CD8-positive, alpha-beta memory T cell (primary cell): ENCODE measurements at regions not wholly inside any gene's neighbourhood (a gene's known extent, or its start where the extent isn't known, plus 50 kb on each side); places are given as distances from the start of the nearest gene placed in this dataset.

ENCODE experiments used
- CTCF ChIA-PET: fragments of 350-600 bp; sonication (Branson Sonifier 250); formaldehyde crosslinking; loops from one replicate; lab custom pipeline; 2021; ENCODE audit warnings: antibody characterized with exemption; lab: Charles Lee
- POLR2A ChIA-PET: fragments of 350-600 bp; sonication (Branson Sonifier 250); formaldehyde crosslinking; loops from one replicate; lab custom pipeline; 2021; ENCODE audit warnings: antibody characterized with exemption; lab: Charles Lee
- DNase-seq, 5 donors: peaks; one replicate each; pipeline versions ENCODE4 v3.0.0 to v3.0.0-alpha.2; 2020 to 2022; ENCODE audit warnings: mixed read lengths in 1 of 5
- H3K27ac ChIP-seq: one replicate; pipeline ENCODE4 v1.7.0; 2013; ENCODE audit warnings: low read depth, mild to moderate bottlenecking, low read length, moderate library complexity
- H3K27me3 ChIP-seq: 2 replicates; pipeline ENCODE4 v1.7.0; 2013; ENCODE audit warnings: low read length, mild to moderate bottlenecking; ENCODE audit not compliant: insufficient read depth, poor library complexity, severe bottlenecking
- H3K36me3 ChIP-seq: 2 replicates; pipeline ENCODE4 v1.7.0; 2013; ENCODE audit warnings: mild to moderate bottlenecking, low read length, moderate library complexity; ENCODE audit not compliant: insufficient read depth
- H3K4me1 ChIP-seq: 2 replicates; pipeline ENCODE4 v1.7.0; 2013; ENCODE audit warnings: mild to moderate bottlenecking, low read length, moderate library complexity; ENCODE audit not compliant: insufficient read depth
- H3K4me3 ChIP-seq: 2 replicates; pipeline ENCODE4 v1.7.0; 2013; ENCODE audit warnings: mild to moderate bottlenecking, low read length
- H3K9me3 ChIP-seq: 2 replicates; pipeline ENCODE4 v1.7.0; 2013; ENCODE audit warnings: mild to moderate bottlenecking, low read length
- H3K27ac Mint-ChIP-seq, 8 donors: one replicate each; pipeline ENCODE4 v1.8.0; 2020 to 2021; ENCODE audit warnings: mixed read lengths in 8 of 8, mild to moderate bottlenecking in 6 of 8, inconsistent platforms in 3 of 8, moderate library complexity in 3 of 8
- H3K27me3 Mint-ChIP-seq, 2 donors: one replicate each; pipeline ENCODE4 v1.8.0; 2020 to 2021; ENCODE audit warnings: mixed read lengths in 2 of 2, mild to moderate bottlenecking in 1 of 2, moderate library complexity in 1 of 2
- H3K36me3 Mint-ChIP-seq, 3 donors: one replicate each; pipeline ENCODE4 v1.8.0; 2020 to 2021; ENCODE audit warnings: mixed read lengths in 3 of 3, inconsistent platforms in 1 of 3, mild to moderate bottlenecking in 1 of 3
- H3K4me1 Mint-ChIP-seq, 3 donors: one replicate each; pipeline ENCODE4 v1.8.0; 2020 to 2021; ENCODE audit warnings: mixed read lengths in 3 of 3, inconsistent platforms in 1 of 3, mild to moderate bottlenecking in 1 of 3
- H3K4me3 Mint-ChIP-seq, 7 donors: one replicate each; pipeline ENCODE4 v1.8.0; 2020 to 2021; ENCODE audit warnings: mixed read lengths in 7 of 7, mild to moderate bottlenecking in 6 of 7, moderate library complexity in 4 of 7, inconsistent platforms in 2 of 7
- H3K9me3 Mint-ChIP-seq, 5 donors: one replicate each; pipeline ENCODE4 v1.8.0; 2020 to 2022; ENCODE audit warnings: mixed read lengths in 5 of 5, mild to moderate bottlenecking in 3 of 5, moderate library complexity in 2 of 5, inconsistent platforms in 1 of 5

DNA sequence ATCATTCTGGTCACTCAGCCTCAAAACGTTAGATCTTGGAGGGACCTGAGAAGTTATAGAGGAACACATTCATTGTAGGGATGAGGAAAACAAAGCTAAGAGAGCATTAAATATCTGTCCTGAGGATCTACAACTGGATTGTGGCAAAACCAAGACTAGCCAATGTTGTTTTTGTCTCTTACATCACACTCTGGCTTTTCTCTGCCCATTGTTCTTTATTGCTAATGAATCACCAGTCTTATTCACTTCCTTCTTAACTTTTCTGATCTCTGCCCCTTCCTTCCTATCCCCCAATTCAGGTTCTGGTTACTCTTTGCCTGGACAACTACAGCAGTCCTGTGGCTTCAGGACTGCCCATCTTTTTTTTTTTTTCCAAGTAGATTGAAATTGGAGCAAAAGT lies 57.0 kb upstream of the PREP start:
- Histone ChIP-seq H3K9me3 (no peaks in the 10 kb centered on the region), H3K27ac (peak overlapping the region; percentile 62), H3K4me1 (peaks cover 22% of the 10 kb centered on the region), H3K4me3 (no peak overlapping the region), H3K27me3 (no peaks in the 10 kb centered on the region), H3K36me3 (no peaks in the 10 kb centered on the region)
- ChIA-PET CTCF (no interaction called here), POLR2A (interaction anchor here (0.6 kb wide), 1 partner anchor 19 kb away, joined by 6 read pairs; no protein-coding TSS in a partner anchor)
- peaks cover 0 to 11% of the 10 kb centered on the region in 2 donors for H3K27me3 Mint-ChIP-seq
- peak overlapping the region; percentile 87 to 98 (median 93) for H3K27ac Mint-ChIP-seq
- H3K9me3 Mint-ChIP-seq: peaks cover 0 to 2% (median 0%) of the 10 kb centered on the region in 5 donors
- no peak for DNase-seq
- H3K36me3 Mint-ChIP-seq: peaks cover 1 to 7% (median 2%) of the 10 kb centered on the region in 3 donors
- H3K4me1 Mint-ChIP-seq: peaks cover 62 to 75% (median 69%) of the 10 kb centered on the region in 3 donors
- H3K4me3 Mint-ChIP-seq: peak overlapping the region; percentile 17 to 92 (median 52)

DNA sequence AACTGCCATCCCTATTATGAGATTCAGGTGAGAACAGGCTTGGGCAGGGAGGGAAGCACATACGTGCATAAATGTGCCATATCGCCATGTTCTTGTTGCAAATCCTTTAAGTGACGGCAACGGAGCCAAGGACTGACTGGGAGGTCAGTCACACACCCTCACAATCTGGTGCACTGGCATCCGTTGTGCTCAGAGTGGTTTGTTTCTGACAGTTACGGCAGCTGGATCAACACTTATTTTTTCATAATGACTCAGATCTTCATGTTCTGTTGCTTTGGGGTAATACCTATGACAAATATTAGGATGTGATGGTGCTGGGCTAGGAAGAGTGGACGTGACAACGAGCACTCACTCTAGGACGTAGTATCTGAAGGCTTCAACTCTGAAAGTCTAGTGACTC lies 56.2 kb upstream of the PREP start:
- Histone ChIP-seq H3K27me3 (no peaks in the 10 kb centered on the region), H3K4me3 (no peak overlapping the region), H3K27ac (peak overlapping the region; percentile 62), H3K4me1 (peaks cover 22% of the 10 kb centered on the region), H3K9me3 (no peaks in the 10 kb centered on the region), H3K36me3 (no peaks in the 10 kb centered on the region)
- peaks cover 0 to 6% (median 3%) of the 10 kb centered on the region in 3 donors for H3K36me3 Mint-ChIP-seq
- peaks cover 0 to 3% of the 10 kb centered on the region in 2 donors for H3K27me3 Mint-ChIP-seq
- DNase-seq: peak in 4 of 5 donors; percentile 30 to 73 (median 54)
- peaks cover 70 to 83% (median 76%) of the 10 kb centered on the region in 3 donors for H3K4me1 Mint-ChIP-seq
- ChIA-PET POLR2A (no interaction called here), CTCF (interaction anchor here (1.0 to 1.8 kb wide), 3 partner anchors 10 to 39 kb away, joined by 3 to 5 read pairs (median 3); no protein-coding TSS in a partner anchor)
- H3K27ac Mint-ChIP-seq: peak overlapping the region; percentile 89 to 98 (median 93)
- no peaks in the 10 kb centered on the region for H3K9me3 Mint-ChIP-seq
- peak overlapping the region; percentile 66 to 92 (median 81) for H3K4me3 Mint-ChIP-seq

DNA sequence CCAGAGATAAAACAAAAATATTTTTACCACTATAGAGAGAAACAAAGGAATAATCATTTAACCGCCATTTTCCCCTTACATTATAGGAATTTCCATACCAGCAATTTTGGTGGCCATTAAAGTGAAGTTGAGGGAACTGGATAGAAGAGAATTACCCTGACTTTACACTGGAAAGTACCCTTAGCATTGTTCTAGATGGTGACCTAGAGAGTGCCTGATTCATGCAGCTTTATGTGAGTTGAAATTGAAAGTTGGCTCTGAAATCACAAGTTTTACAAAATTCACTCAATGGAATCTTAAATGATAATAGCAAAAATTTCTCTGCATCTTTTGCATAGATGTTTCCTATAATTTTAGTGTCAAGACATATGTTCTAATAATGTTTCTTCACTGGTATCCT lies 55.7 kb upstream of the PREP start:
- Mint-ChIP-seq H3K36me3 (peaks cover 0 to 6% (median 0%) of the 10 kb centered on the region in 3 donors), H3K27me3 (peaks cover 0 to 3% of the 10 kb centered on the region in 2 donors), H3K4me1 (peaks cover 74 to 88% (median 81%) of the 10 kb centered on the region in 3 donors), H3K27ac (peak overlapping the region; percentile 89 to 98 (median 93)), H3K9me3 (no peaks in the 10 kb centered on the region), H3K4me3 (peak overlapping the region; percentile 66 to 92 (median 81))
- peak overlapping the region; percentile 62 for H3K27ac ChIP-seq
- CTCF ChIA-PET: interaction anchor here (1.0 to 1.8 kb wide), 4 partner anchors 10 to 40 kb away, joined by 3 to 5 read pairs (median 4); no protein-coding TSS in a partner anchor
- POLR2A ChIA-PET: interaction anchor here (0.7 kb wide), 1 partner anchor 131 kb away, joined by 5 read pairs; no protein-coding TSS in a partner anchor
- no peaks in the 10 kb centered on the region for H3K36me3 ChIP-seq
- no peaks in the 10 kb centered on the region for H3K27me3 ChIP-seq
- DNase-seq: peak in 1 of 5 donors; percentile 19
- H3K9me3 ChIP-seq: no peaks in the 10 kb centered on the region
- no peak overlapping the region for H3K4me3 ChIP-seq
- H3K4me1 ChIP-seq: peaks cover 22% of the 10 kb centered on the region

DNA sequence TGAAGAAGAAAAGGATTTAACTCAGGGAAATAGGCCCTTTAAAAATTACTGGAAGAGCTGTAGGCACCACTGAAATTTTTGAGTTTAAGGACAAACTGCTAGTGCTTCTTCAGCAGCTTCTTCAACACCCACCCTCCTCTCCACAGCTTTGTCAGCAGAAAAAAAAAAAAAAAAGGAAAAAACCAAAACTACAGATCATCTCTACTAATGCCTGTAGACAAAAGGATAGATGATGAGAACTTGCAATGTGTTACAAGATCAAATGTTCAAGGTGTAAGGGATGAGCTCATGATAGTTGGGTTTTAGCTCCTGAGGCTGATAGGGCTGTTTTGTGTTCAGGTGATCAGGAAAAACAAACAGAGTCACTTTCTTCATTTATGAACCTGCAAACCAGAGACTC lies 55.2 kb upstream of the PREP start:
- Mint-ChIP-seq H3K27ac (peak overlapping the region; percentile 89 to 98 (median 93)), H3K4me3 (peak overlapping the region; percentile 66 to 92 (median 81)), H3K9me3 (no peaks in the 10 kb centered on the region), H3K36me3 (peaks cover 0 to 6% (median 0%) of the 10 kb centered on the region in 3 donors), H3K4me1 (peaks cover 79 to 93% (median 85%) of the 10 kb centered on the region in 3 donors), H3K27me3 (peaks cover 0 to 3% of the 10 kb centered on the region in 2 donors)
- peak in 1 of 5 donors; percentile 14 for DNase-seq
- Histone ChIP-seq H3K36me3 (no peaks in the 10 kb centered on the region), H3K4me3 (no peak overlapping the region), H3K27me3 (no peaks in the 10 kb centered on the region), H3K4me1 (peaks cover 24% of the 10 kb centered on the region), H3K9me3 (no peaks in the 10 kb centered on the region), H3K27ac (peak overlapping the region; percentile 62)
- POLR2A ChIA-PET: interaction anchor here (0.7 kb wide), 1 partner anchor 132 kb away, joined by 5 read pairs; no protein-coding TSS in a partner anchor
- CTCF ChIA-PET: interaction anchor here (1.0 to 1.8 kb wide), 4 partner anchors 9 to 40 kb away, joined by 3 to 5 read pairs (median 4); no protein-coding TSS in a partner anchor

DNA sequence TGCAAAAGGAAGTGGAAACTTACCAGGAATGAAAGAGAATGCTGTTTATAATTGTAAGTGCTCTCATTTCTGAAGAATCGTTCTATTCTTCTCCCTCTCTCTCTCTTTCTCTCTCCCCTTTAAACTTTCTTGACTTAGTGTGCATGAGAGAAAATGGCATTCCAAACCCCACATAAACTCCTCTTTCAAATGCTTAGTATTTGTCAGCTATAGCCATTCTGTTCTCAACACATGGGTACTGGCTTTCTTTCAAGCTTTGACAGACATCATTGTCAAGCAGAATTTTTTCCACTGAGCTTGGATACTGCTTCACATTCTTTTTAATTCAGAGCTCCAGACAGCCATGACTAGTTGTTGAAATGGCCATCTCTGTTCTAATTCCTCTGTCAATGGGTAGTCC lies 51.1 kb upstream of the PREP start:
- no peak for DNase-seq
- H3K27me3 Mint-ChIP-seq: peaks cover 0 to 3% of the 10 kb centered on the region in 2 donors
- Histone ChIP-seq H3K4me1 (peaks cover 19% of the 10 kb centered on the region), H3K36me3 (no peaks in the 10 kb centered on the region), H3K4me3 (peak overlapping the region; percentile 30), H3K27me3 (no peaks in the 10 kb centered on the region), H3K27ac (peak overlapping the region; percentile 64), H3K9me3 (no peaks in the 10 kb centered on the region)
- H3K9me3 Mint-ChIP-seq: no peaks in the 10 kb centered on the region
- ChIA-PET POLR2A (interaction anchor here (0.8 to 1.9 kb wide), 3 partner anchors 29 to 632 kb away, joined by 3 to 9 read pairs (median 3); partner anchors contain the start of gene PRDM1), CTCF (interaction anchor here (0.6 to 4.4 kb wide), 6 partner anchors 10 to 633 kb away, joined by 3 to 19 read pairs (median 4); no protein-coding TSS in a partner anchor)
- peak overlapping the region; percentile 80 to 92 (median 86) for H3K4me3 Mint-ChIP-seq
- H3K27ac Mint-ChIP-seq: peak overlapping the region; percentile 85 to 97 (median 94)
- H3K36me3 Mint-ChIP-seq: peaks cover 0 to 6% (median 0%) of the 10 kb centered on the region in 3 donors
- peaks cover 62 to 73% (median 67%) of the 10 kb centered on the region in 3 donors for H3K4me1 Mint-ChIP-seq

DNA sequence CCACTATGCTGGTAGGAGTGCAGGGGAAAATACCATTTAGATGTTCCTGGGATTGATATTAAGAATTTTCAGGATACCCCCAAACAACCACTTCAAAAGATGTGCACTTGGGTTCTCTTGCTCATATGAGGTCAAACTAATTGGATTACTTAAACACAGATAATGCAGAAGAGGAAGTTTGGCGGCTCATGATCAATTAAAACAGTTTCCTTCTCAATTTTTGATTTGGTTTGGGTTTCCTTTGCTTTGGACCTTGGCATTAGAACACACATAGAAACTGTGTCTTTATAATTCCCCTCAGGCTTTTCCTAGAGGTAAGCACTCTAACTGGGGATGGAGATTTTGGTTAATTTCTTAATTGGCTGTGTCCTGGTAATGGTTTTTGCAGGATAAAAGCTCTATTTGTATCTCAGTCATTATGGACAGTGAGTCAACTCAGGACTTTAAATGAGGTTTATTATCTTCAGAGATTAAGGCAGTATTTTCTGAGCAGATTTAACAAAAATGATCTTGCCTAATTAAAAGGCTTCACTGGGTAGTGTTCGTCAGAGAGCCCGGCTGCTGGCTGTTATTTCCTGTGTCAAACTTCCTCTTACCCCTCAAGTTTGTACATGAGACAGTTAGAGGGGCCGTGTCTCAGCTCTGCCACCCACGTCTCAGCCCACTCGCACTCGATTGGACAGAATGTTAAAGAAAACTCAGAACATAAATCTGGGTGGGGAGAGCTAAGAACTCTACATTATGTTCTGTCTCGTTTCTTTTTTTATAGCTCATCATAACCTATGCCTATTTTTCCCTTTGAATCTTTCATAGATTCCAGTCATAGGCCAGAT lies 50.3 kb upstream of the PREP start:
- H3K4me3 ChIP-seq: peak overlapping the region; percentile 30
- Mint-ChIP-seq H3K27ac (peak overlapping the region; percentile 85 to 97 (median 94)), H3K4me3 (peak overlapping the region; percentile 80 to 92 (median 86)), H3K36me3 (peaks cover 0 to 6% (median 0%) of the 10 kb centered on the region in 3 donors), H3K9me3 (peaks cover 0 to 1% (median 0%) of the 10 kb centered on the region in 5 donors), H3K4me1 (peaks cover 54 to 65% (median 59%) of the 10 kb centered on the region in 3 donors), H3K27me3 (peaks cover 0 to 3% of the 10 kb centered on the region in 2 donors)
- CTCF ChIA-PET: interaction anchor here (0.6 to 4.4 kb wide), 7 partner anchors 10 to 634 kb away, joined by 3 to 19 read pairs (median 3); no protein-coding TSS in a partner anchor
- peak overlapping the region; percentile 64 for H3K27ac ChIP-seq
- no peaks in the 10 kb centered on the region for H3K9me3 ChIP-seq
- POLR2A ChIA-PET: interaction anchor here (0.9 to 1.9 kb wide), 2 partner anchors 30 to 633 kb away, joined by 3 to 9 read pairs; partner anchors contain the start of gene PRDM1
- DNase-seq: peak; percentile 58 to 81 (median 72)
- H3K36me3 ChIP-seq: no peaks in the 10 kb centered on the region
- H3K4me1 ChIP-seq: peaks cover 19% of the 10 kb centered on the region
- no peaks in the 10 kb centered on the region for H3K27me3 ChIP-seq
